Midbrain (tissue), 1 donor: ENCODE measurements at regions not wholly inside any gene's neighbourhood (a gene's known extent, or its start where the extent isn't known, plus 50 kb on each side); places are given as distances from the start of the nearest gene placed in this dataset.
A peak's percentile ranks its signal among the peaks of the same experiment; 100 is the strongest.
"Not testable (repeated sequence)": the region's sequence is repeated elsewhere in the genome, so short reads cannot be mapped to it uniquely, and the experiment has no call there.

Experiments
- DNase-seq: peaks from one replicate; lab custom pipeline; 2025; lab: John Stamatoyannopoulos, UW

DNA sequence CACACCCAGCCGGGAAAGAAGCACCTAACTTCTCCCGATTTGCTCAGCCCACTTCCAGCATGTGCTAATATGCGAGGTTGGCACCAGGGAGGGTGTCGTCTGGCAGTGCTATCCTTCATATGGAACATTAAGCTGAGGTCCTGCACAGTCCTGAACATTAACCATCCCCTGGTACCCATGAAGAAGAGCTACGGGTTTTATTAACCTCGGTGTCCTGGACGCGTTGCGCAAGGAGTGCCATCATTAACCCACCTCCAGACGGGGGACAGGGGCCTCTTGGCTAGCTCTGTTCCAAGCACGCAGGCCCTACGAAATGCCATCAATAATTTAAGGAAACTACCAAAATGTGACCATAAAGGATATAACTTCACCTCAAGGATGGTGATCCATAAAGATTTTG lies 193.5 kb downstream of the MAF start:
- no peak for DNase-seq

GRCh38 chr16:79404571-79404970 lies 196.0 kb downstream of the MAF start:
- DNase-seq, result no peak

- no peak for DNase-seq
These were observed 197.0 kb downstream of the MAF start for GRCh38 chr16:79403534-79403933.

DNA sequence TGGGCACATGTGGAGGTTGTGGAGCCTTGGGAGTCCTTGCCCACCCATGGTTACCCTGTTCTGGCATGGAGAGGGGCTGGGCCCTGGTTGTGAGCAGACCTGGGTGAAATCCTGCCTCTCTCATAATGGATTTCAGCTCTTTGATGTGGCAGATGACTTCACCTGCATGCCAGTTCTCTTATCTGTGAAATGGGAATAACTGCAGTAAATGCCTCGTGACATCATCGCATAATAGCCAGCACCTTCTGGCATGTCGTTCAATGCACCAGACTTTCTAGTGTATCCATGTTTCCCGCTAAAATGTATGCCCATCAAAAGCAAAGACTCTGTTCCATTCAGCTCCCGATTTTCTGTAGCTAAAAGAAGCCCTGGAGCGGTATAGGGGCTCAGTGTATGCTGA lies 197.6 kb downstream of the MAF start:
- no peak for DNase-seq

DNA sequence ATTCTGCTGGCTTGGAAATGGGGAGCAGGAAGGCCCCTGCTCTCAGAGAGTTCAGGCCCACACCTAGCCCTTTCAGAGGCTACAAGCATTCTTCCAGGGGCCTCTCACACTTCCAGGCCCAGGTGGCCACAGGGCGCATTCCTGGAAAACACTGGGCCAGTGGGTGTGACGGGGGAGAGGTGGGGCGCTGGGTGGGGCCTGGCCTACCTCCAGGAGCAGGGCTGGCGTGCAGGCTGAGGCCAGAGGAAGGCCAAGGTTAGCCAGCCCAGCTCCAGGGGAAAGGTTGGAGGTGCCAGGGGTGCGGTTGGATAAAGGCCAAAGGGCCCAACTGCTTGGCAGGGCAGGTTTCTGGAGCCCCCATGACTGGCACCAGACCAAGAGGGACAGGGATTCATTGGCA lies 198.2 kb downstream of the MAF start:
- DNase-seq, result no peak

DNA sequence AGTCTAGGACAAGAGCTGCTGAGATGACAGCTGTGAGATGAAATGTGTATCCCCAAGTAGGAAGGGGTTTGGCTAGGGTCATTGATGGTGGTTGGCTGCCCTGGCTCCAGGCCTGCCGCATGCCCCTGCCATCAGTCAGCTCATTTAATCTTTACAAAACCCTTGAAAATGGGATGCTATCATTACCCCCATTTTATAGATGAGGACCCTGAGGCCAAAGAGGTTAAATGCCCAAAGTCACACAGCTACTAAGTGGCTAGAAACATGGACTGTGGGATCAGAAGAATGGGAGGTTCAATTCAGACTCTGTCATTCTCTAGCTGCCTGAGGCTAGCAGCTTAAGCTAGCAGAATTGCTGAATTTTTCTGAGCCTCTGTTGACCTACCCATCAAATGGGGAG lies 198.8 kb downstream of the MAF start:
- no peak for DNase-seq

DNA sequence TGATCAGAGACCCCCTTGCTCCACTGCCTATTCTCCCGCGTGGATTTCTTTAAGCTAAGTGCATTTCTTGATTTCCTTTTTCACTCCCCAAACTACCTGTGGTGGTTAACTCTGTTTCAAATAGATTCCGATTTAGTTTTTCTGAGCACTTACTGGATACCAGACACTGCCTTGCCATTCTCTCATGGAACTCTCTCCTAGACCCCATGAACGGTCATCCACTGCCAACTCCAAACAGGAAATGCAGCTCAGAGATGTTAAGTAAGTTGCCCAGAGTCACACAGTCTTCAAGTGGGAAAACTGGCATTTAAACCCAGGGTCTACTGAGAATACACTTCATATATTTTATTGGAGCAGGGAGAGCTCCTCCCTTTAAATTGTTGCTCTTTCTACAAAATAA lies 199.4 kb downstream of the MAF start:
- DNase-seq, result no peak

GRCh38 chr16:79400462-79401149 lies 199.9 kb downstream of the MAF start:
- no peak for DNase-seq

GRCh38 chr16:79395591-79395990 lies 204.9 kb downstream of the MAF start:
- no peak for DNase-seq

- DNase-seq, result no peak
These were observed 206.3 kb downstream of the MAF start for GRCh38 chr16:79394206-79394605.

GRCh38 chr16:79393564-79393963 lies 207.0 kb downstream of the MAF start:
- no peak for DNase-seq

DNA sequence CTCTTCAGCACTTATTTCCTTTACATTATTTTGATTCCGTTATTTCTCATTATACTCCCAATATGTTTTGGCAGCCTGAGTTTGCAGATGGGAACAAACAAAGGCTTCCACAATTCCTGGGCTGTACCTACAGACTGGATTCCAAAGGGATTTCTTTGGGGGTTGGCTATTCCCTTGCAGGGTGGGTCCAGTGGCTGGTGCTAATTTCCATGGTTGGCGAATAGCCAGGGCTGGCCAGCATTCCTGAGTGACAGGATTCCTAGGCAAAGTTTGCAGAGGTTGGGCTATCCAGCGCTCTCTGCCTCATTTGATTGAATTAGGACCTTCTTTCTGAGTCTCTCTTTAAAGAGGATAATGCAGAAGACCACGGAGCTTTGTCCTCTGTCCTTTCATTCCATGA lies 207.4 kb downstream of the MAF start:
- no peak for DNase-seq

GRCh38 chr16:79392081-79392480 lies 208.5 kb downstream of the MAF start:
- no peak for DNase-seq

- DNase-seq, result no peak
These were observed 209.1 kb downstream of the MAF start for GRCh38 chr16:79391395-79391794.

- DNase-seq, result peak; percentile 5
These were observed 210.0 kb downstream of the MAF start for GRCh38 chr16:79390481-79391051.

- no peak for DNase-seq
These were observed 212.1 kb downstream of the MAF start for GRCh38 chr16:79388396-79388795.

- DNase-seq, result no peak
These were observed 214.2 kb downstream of the MAF start for GRCh38 chr16:79386299-79386698.

- peak; percentile 27 for DNase-seq
These were observed 218.9 kb downstream of the MAF start for GRCh38 chr16:79381603-79382042.

DNA sequence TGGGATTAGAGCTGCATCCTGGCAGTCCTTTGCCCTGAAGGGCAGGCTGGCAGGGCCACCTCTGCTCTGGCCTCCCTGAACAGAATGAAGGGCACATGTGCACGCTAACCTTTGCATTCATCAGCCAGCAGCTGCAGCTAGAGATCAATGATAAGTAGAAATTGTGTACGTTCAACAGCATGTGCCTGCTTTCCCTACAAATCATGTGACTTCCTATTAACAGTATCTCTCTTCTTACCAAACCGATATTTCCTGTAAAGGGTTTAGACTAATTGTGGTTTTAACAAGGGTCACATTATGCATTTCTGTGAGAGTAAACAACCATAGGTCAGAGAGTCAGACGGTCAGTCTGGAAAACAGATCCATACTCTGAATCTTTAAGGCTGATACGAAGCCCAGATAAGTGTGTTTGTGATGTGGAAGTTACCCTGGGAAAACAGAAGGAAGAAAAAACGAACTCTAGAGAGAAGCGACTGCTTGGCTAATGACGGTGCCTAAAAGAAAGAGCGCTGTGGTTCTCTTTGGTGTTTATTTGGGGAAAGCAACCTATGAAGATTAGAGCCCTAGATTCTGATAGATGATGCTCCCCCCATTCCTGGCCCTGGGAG lies 219.4 kb downstream of the MAF start:
- DNase-seq, result no peak

DNA sequence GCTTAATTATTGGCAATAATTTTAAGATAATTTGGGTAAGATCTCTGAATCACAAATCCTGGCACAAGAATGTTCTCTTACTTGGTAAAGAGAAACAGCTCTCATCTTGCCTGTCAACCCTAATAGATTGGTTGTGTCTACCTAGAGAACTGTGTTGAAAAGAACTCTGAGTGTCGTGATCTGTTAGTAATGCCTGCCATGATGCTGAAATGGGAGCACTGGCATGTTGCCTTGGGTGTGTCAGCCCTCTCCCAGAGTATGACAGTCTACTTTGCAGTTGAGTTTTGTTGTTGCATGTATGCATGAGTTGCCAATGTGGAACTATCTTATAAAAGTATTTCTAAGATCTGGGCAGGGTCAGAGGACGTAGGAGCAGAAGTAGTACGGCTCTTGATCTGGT lies 221.4 kb downstream of the MAF start:
- no peak for DNase-seq

- DNase-seq, result not testable (repeated sequence)
These were observed 223.5 kb downstream of the MAF start for GRCh38 chr16:79377082-79377481.

- no peak for DNase-seq
These were observed 225.2 kb downstream of the MAF start for GRCh38 chr16:79375351-79375750.

DNA sequence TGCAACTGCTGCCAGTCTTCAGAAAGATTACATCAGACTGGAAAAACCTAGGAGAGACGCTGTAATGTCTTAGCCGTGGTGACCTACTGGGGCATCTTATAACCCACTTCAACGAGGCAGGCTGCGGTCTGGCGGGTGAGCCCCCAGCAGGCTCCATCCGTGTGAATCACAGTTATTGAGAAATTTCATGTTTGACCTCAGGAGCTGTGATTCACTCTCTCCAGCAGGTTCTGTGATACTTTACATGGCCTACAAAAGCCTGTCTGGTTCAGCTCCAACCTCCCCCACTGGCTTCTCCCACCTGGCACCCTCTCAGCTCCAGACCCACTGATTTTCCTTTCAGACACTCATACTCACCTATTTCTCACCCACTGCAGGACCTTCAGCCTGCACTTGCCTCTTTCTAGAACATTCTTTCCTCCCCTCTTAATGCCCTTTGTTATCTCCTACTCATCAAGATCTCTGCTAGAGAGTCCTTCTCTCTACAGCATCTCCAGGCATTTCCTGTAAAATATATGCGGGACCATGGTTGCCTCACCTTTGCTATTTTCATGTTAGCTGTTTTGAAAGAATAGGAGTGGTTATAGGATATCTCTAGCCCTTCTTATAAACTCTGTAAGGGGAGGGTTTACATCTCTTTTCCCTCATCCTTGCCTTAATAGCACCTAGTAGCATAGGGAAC lies 227.9 kb downstream of the MAF start:
- no peak for DNase-seq
